Subcutaneous abdominal adipose tissue (tissue), 5 donors: ENCODE measurements at regions not wholly inside any gene's neighbourhood (a gene's known extent, or its start where the extent isn't known, plus 50 kb on each side); places are given as distances from the start of the nearest gene placed in this dataset.
"Not testable (repeated sequence)": the region's sequence is repeated elsewhere in the genome, so short reads cannot be mapped to it uniquely, and the experiment has no call there.

ENCODE experiments used
- H3K27ac ChIP-seq: one replicate; pipeline ENCODE4 v1.7.0; 2013; ENCODE audit warnings: low read depth, mild to moderate bottlenecking, inconsistent platforms, low read length, moderate library complexity
- H3K27me3 ChIP-seq, 5 donors: one replicate each; pipeline ENCODE4 v1.7.0; 2013; ENCODE audit warnings: low read length in 5 of 5, inconsistent platforms in 1 of 5; ENCODE audit not compliant: control insufficient read depth in 5 of 5, insufficient read depth in 4 of 5
- H3K36me3 ChIP-seq, 5 donors: one replicate each; pipeline ENCODE4 v1.7.0; 2013; ENCODE audit warnings: low read length in 5 of 5; ENCODE audit not compliant: control insufficient read depth in 5 of 5, insufficient read depth in 5 of 5
- H3K4me1 ChIP-seq, 5 donors: one replicate each; pipeline ENCODE4 v1.7.0; 2013; ENCODE audit warnings: low read length in 5 of 5, mild to moderate bottlenecking in 3 of 5, moderate library complexity in 1 of 5; ENCODE audit not compliant: control insufficient read depth in 5 of 5, insufficient read depth in 5 of 5
- H3K4me3 ChIP-seq, 5 donors: one replicate each; pipeline ENCODE4 v1.7.0; 2013; ENCODE audit warnings: low read length in 5 of 5, low read depth in 1 of 5
- H3K9ac ChIP-seq, 5 donors: one replicate each; pipeline ENCODE4 v1.7.0; 2013; ENCODE audit warnings: low read length in 5 of 5, mild to moderate bottlenecking in 4 of 5, moderate library complexity in 3 of 5
- H3K9me3 ChIP-seq, 5 donors: one replicate each; pipeline ENCODE4 v1.7.0; 2013; ENCODE audit warnings: low read length in 5 of 5; ENCODE audit not compliant: control insufficient read depth in 5 of 5
- donor health status: healthy.
- donor health status: healthy.
- donor health status: healthy.
- donor health status: healthy.
- donor health status: healthy.

DNA sequence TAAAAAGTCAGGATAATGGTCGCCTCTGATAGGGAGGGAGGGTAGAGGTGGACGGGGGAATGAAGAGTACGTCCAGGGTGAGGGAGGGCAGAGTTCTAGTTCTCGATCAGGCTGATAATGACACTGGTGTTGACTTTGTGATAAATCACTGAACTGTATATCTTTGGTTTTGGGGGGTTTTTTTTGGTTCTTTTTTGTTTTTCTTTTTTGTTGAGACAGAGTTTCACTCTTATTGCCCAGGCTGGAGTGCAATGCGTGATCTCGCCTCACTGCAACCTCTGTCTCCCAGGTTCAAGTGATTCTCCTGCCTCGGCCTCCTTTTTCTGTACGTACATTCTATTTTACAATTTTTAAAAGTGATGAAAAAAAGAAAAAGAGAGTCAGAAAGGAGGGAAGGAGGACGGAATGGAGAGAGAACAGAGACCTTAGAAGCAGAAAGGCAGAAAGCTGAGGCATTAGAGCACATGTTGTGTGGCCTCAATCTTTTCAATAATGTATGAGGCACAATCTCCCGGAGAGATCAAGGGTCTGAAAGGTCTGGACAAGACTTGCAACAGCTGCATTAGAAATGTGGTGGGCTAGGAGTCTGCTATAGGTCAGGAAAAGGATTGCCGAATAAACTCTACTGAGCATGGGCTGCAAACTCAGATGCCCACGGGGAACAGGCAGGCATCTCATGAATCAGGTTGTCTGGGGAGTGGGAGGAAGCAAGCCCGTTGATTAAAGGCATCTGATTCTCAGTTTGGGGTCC lies 174.8 kb downstream of the TOMM20 start:
- Histone ChIP-seq H3K4me3 (no peak overlapping the region), H3K27ac (no peak overlapping the region), H3K9ac (no peak overlapping the region), H3K27me3 (no peaks in the 10 kb centered on the region), H3K36me3 (no peaks in the 10 kb centered on the region), H3K9me3 (peaks cover 0 to 6% (median 3%) of the 10 kb centered on the region in 5 donors), H3K4me1 (peaks cover 6 to 46% (median 39%) of the 10 kb centered on the region in 5 donors)

DNA sequence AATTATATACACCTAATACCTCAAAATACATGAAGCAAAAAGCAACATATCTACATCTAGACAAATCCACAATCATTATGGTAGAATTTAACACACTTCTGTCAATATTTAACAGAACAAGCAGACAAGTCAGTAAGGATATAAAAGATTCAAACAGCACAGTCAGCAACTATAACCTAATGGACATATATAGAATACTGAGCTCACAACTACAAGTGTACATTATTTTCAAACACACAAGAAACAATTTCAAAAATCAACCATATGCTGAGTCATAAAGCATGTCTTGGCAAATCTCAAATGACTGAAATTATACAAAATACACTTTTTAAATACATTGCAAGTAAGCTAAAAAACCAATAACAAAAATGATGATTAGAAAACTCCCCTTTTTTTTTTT lies 178.0 kb downstream of the TOMM20 start:
- Histone ChIP-seq H3K27ac (no peak overlapping the region), H3K27me3 (no peaks in the 10 kb centered on the region), H3K36me3 (no peaks in the 10 kb centered on the region)

DNA sequence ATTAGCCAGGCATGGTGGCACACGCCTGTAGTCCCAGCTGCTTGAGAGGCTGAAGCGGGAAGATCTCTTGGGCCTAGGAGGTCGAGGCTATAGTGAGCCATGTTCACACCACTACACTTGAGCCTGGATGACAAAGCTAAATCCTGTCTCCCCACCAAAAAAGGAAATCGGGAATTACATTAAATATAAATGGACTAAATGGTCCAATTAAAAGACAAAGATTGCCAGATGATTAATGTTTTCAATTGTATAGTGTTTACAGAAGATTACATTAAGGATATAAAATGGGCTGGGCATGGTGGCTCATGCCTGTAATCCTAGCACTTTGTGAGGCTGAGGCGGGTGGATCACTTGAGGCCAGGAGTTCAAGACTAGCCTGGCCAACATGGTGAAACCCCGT lies 179.1 kb downstream of the TOMM20 start:
- not testable (repeated sequence) for H3K9me3 ChIP-seq, H3K9ac ChIP-seq, H3K36me3 ChIP-seq, H3K27ac ChIP-seq, H3K27me3 ChIP-seq, H3K4me3 ChIP-seq
- peaks cover 2 to 16% (median 6%) of the 10 kb centered on the region in 5 donors for H3K4me1 ChIP-seq

More for the DNA sequence above, 178.0 kb downstream of the TOMM20 start:
- Histone ChIP-seq H3K4me3 (no peak overlapping the region), H3K4me1 (peaks cover 6 to 18% (median 17%) of the 10 kb centered on the region in 5 donors), H3K9me3 (peaks cover 0 to 6% (median 3%) of the 10 kb centered on the region in 5 donors), H3K9ac (no peak overlapping the region)

DNA sequence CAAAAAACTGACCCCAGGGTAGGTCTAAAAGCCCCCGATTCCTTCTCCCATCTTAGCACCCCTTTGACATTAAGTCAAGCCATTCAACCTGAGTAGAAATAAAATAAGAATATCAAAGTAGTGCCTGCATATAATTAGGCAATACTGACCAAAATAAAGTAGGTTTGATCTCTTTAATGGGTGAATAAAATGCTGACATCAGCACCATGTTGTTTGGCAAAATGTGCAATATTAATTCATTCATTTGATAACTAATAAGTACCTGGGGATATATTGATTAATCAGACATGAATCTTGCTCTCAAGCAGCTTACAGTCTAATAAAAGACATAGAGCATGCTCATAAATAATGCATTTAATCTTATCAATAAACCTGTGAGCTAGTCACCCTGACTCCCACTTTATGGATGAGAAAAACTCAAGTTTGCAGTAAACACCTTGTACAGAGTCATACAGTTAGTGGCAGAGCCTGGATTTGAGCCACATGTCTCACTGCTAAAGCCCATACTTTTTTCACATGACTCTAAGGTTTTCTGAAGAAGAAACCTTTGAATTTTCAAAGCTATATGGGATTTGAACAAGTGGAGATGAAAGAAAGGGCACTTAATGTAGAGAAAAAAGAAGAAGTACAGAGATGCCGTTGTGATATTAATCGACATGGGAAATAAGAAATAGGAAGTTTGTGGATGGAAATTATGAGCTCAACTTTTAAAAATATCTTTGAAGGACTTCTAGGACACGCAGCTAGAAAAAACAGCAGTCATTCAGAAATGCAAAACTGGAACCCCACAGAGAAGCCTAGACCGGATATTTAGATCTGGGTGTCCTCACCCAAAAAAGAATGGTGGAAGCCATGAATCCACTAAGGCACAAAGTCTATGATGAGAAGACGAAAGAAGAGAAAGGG lies 183.9 kb downstream of the TOMM20 start:
- Histone ChIP-seq H3K9ac (no peak overlapping the region), H3K27ac (peak overlapping the region; percentile 17), H3K4me1 (peaks cover 0 to 14% (median 0%) of the 10 kb centered on the region in 5 donors), H3K36me3 (no peaks in the 10 kb centered on the region), H3K4me3 (no peak overlapping the region), H3K9me3 (peaks cover 0 to 6% (median 3%) of the 10 kb centered on the region in 5 donors), H3K27me3 (no peaks in the 10 kb centered on the region)

DNA sequence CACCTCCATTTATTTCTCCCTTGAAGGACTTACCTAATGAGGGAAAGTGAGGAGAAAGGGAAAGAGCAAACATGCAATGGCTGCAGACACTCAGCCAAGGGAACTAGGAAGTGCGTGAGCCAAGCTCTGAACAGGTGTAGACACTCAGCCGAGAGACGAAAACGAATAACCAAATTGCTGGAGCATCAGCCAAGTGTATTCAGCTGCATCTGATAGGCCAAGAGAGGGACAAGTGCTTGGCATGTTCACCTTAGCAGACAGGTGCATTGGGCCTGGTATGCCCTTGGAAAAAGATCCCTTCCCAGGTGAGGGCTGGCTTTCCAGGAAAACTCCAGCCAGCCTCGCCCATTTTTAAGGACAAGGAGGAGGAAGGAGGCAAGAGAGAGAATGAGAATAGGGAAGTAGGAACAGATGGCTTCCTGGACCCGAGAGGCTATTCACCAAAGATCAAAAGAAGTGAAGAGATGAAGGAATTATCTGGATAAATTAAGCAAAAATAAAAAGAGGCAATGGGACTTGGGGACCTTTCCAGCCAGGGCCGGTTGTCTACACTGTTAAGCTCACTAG lies 184.7 kb downstream of the TOMM20 start:
- Histone ChIP-seq H3K4me3 (no peak overlapping the region), H3K27ac (peak overlapping the region; percentile 17), H3K36me3 (no peaks in the 10 kb centered on the region), H3K27me3 (no peaks in the 10 kb centered on the region), H3K4me1 (peaks cover 0 to 14% (median 0%) of the 10 kb centered on the region in 5 donors), H3K9me3 (no peaks in the 10 kb centered on the region), H3K9ac (no peak overlapping the region)

DNA sequence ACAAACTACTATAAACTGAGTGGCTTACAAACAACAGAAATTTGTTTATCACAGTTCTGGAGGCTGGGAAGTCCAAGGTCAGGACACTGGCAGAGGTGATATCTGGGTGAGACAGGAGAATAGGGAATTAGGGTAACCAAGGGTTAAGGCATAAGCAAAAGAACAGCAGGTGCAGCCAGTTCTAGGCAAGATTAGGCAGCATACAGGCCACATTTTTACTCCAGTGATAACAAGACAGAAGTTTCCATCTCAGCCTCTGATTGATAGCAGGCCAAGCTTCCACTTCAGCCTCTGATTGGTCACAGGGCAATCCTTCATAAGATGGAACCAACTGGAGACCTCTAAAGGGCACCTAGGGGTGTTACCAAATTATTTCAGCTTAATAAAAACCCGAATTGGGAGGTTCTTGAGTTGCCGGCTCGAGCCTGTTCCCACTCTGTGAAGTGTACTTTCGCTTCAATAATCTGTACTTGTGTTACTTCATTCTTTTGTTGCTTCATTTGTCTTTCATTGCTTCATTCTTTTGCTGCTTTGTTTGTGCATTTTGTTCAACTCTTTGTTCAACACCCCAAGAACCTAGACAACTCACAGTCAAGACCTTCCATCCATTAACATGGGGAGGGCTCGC lies 185.6 kb downstream of the TOMM20 start:
- H3K9me3 ChIP-seq, result no peaks in the 10 kb centered on the region
- no peaks in the 10 kb centered on the region for H3K36me3 ChIP-seq
- H3K4me3 ChIP-seq, result no peak overlapping the region
- H3K27ac ChIP-seq, result no peak overlapping the region
- no peak overlapping the region for H3K9ac ChIP-seq
- H3K4me1 ChIP-seq, result peaks cover 0 to 14% (median 0%) of the 10 kb centered on the region in 5 donors
- H3K27me3 ChIP-seq, result no peaks in the 10 kb centered on the region

DNA sequence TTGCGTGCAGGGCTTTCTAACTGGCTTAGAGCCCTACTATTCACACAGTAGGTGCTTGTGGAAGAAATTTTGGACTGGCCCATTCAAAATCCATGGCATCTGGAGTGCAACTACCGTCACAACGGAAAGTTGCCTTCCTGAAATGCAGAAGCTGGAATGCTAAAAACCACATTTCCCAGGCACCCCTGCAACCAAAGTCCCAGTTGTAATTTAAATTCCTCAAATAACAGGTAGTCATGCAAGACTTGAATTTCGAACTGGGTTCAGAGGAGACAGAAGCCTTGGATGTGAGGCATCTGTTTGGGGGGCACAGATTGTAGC lies 186.7 kb downstream of the TOMM20 start:
- no peak overlapping the region for H3K9ac ChIP-seq
- peaks cover 0 to 16% (median 0%) of the 10 kb centered on the region in 5 donors for H3K4me1 ChIP-seq
- no peak overlapping the region for H3K4me3 ChIP-seq
- no peaks in the 10 kb centered on the region for H3K36me3 ChIP-seq
- no peaks in the 10 kb centered on the region for H3K27me3 ChIP-seq
- no peak overlapping the region for H3K27ac ChIP-seq
- no peaks in the 10 kb centered on the region for H3K9me3 ChIP-seq

DNA sequence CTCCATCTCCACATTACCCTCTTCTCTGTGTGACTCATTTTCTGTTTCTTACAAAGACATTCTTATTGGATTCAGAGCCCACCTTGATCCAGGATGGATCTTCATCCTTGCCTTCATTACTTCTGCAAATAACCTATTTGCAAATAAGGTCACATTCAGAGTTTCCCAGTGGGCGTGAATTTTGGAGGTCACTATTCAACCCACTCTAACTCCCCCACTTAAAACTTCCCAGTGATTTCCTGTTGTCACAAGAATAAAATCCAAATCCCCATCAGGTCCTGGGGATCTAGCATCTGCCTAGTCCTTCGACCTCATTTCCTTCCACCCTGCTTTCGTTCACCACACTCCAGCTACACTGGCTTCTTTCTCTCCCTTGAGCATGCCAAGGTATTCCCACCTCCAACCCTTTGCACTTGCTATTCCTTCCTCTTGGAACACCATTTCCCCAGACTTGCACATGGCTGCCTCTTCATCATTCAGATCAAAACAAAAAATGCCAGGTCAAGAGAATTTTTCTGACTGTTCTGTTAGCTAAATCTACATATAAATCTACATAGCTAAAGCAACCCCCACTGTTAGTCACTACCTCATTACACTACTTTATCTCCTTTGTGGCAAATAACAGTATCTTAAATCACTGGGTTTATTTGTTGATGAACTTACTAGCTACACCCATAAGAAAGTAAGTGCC lies 187.2 kb downstream of the TOMM20 start:
- Histone ChIP-seq H3K4me3 (no peak overlapping the region), H3K27me3 (no peaks in the 10 kb centered on the region), H3K9me3 (no peaks in the 10 kb centered on the region), H3K36me3 (no peaks in the 10 kb centered on the region), H3K4me1 (peaks cover 0 to 16% (median 0%) of the 10 kb centered on the region in 5 donors), H3K27ac (no peak overlapping the region), H3K9ac (no peak overlapping the region)

DNA sequence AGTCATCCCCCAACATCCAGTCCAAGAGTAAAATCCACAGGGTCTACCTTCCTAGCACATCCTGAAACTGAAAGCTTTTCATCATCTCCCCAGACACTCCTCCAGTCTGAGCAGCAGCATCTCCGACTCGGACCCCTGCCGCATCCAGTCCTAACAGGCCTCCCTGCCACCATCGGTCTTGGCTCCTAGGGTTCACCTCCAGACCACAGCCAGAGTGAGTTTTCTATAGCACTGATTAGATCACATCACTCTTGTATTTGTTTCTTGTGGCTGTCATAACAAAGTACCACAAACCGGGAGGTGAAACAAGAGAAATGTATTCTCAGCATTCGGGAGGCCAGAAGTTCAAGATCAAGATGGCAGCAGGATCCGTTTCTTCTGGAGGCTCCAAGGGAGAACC lies 187.8 kb downstream of the TOMM20 start:
- H3K9me3 ChIP-seq, result no peaks in the 10 kb centered on the region
- no peak overlapping the region for H3K27ac ChIP-seq
- no peaks in the 10 kb centered on the region for H3K27me3 ChIP-seq
- no peaks in the 10 kb centered on the region for H3K36me3 ChIP-seq
- H3K4me1 ChIP-seq, result peaks cover 0 to 16% (median 0%) of the 10 kb centered on the region in 5 donors
- H3K9ac ChIP-seq, result no peak overlapping the region
- no peak overlapping the region for H3K4me3 ChIP-seq
